KMS-11 (cell line): ENCODE measurements at regions not wholly inside any gene's neighbourhood (a gene's known extent, or its start where the extent isn't known, plus 50 kb on each side); places are given as distances from the start of the nearest gene placed in this dataset.

Source experiments
- H2AFZ ChIP-seq: fragments of 200-600 bp; sonication (generic); 2 replicates; pipeline ENCODE4 v1.6.1; 2016; ENCODE audit warnings: antibody characterized with exemption, mixed run types, low read depth
- H3K27ac ChIP-seq: fragments of 200-600 bp; sonication (generic); 2 replicates; pipeline ENCODE4 v1.6.1; 2016; ENCODE audit warnings: mild to moderate bottlenecking, mixed run types
- H3K27me3 ChIP-seq: fragments of 200-600 bp; sonication (generic); 2 replicates; pipeline ENCODE4 v1.6.1; 2017; ENCODE audit warnings: mild to moderate bottlenecking, low read depth, mixed run types, moderate library complexity; ENCODE audit not compliant: insufficient read depth
- H3K36me3 ChIP-seq: fragments of 200-600 bp; sonication (generic); 2 replicates; pipeline ENCODE4 v1.6.1; 2017; ENCODE audit warnings: mild to moderate bottlenecking, mixed run types; ENCODE audit not compliant: insufficient read depth
- H3K4me1 ChIP-seq: fragments of 200-600 bp; sonication (generic); 2 replicates; pipeline ENCODE4 v1.6.1; 2016; ENCODE audit warnings: mild to moderate bottlenecking, low read depth, mixed run types; ENCODE audit not compliant: poor library complexity, severe bottlenecking
- H3K4me2 ChIP-seq: fragments of 200-600 bp; sonication (generic); 2 replicates; pipeline ENCODE4 v1.7.0; 2016; ENCODE audit warnings: mild to moderate bottlenecking, mixed run types
- H3K4me3 ChIP-seq: fragments of 200-600 bp; sonication (generic); IDR thresholded peaks from 2 replicates; pipeline ENCODE4 v1.6.1; 2017; ENCODE audit warnings: low read depth, low read length, mixed read lengths; ENCODE audit not compliant: insufficient read depth
- H3K79me2 ChIP-seq: fragments of 200-600 bp; sonication (generic); 2 replicates; pipeline ENCODE4 v1.6.1; 2016; ENCODE audit warnings: low read depth, mixed run types; ENCODE audit not compliant: insufficient read depth
- H3K9ac ChIP-seq: fragments of 200-600 bp; sonication (generic); 2 replicates; pipeline ENCODE4 v1.6.1; 2016; ENCODE audit warnings: mild to moderate bottlenecking, mixed run types
- H4K20me1 ChIP-seq: fragments of 200-600 bp; sonication (generic); 2 replicates; pipeline ENCODE4 v1.6.1; 2016; ENCODE audit warnings: mild to moderate bottlenecking, mixed run types; ENCODE audit not compliant: insufficient read depth
- CTCF ChIP-seq: fragments of 200-600 bp; sonication (generic); conservative IDR thresholded peaks from 2 replicates; pipeline ENCODE4 v1.6.1; 2017; ENCODE audit warnings: low read depth, mild to moderate bottlenecking, antibody characterized with exemption, low read length, moderate library complexity, mixed read lengths

- H3K4me3 ChIP-seq = no peak overlapping the region
- no peaks in the 10 kb centered on the region for H3K4me1 ChIP-seq
- H3K9ac ChIP-seq = no peak overlapping the region
- H3K27ac ChIP-seq = no peak overlapping the region
- TF ChIP-seq CTCF = no peak
- no peaks in the 10 kb centered on the region for H3K79me2 ChIP-seq
- H3K4me2 ChIP-seq = no peak overlapping the region
- no peak overlapping the region for H2AFZ ChIP-seq
- no peaks in the 10 kb centered on the region for H3K27me3 ChIP-seq
- no peaks in the 10 kb centered on the region for H4K20me1 ChIP-seq
- no peaks in the 10 kb centered on the region for H3K36me3 ChIP-seq
Measured at GRCh38 chr14:58788655-58789503, 151.1 kb downstream of the DACT1 start.

- Histone ChIP-seq H3K4me1 (peaks cover under 1% of the 10 kb centered on the region), H3K9ac (no peak overlapping the region), H2AFZ (no peak overlapping the region), H3K79me2 (no peaks in the 10 kb centered on the region), H3K4me3 (no peak overlapping the region), H3K4me2 (no peak overlapping the region), H3K27me3 (no peaks in the 10 kb centered on the region), H3K36me3 (no peaks in the 10 kb centered on the region), H3K27ac (no peak overlapping the region), H4K20me1 (no peaks in the 10 kb centered on the region)
- TF ChIP-seq CTCF = no peak
Measured at GRCh38 chr14:58789736-58790135, 152.0 kb downstream of the DACT1 start.

GRCh38 chr14:58792416-58792815, 154.7 kb downstream of the DACT1 start:
- no peak for TF ChIP-seq CTCF
- no peaks in the 10 kb centered on the region for H4K20me1 ChIP-seq
- no peaks in the 10 kb centered on the region for H3K27me3 ChIP-seq
- H3K79me2 ChIP-seq = no peaks in the 10 kb centered on the region
- H3K36me3 ChIP-seq = no peaks in the 10 kb centered on the region
- H3K4me2 ChIP-seq = no peak overlapping the region
- no peak overlapping the region for H2AFZ ChIP-seq
- no peak overlapping the region for H3K27ac ChIP-seq
- H3K4me3 ChIP-seq = no peak overlapping the region
- H3K9ac ChIP-seq = no peak overlapping the region
- peaks cover 27% of the 10 kb centered on the region for H3K4me1 ChIP-seq

GRCh38 chr14:58793131-58793740, 155.5 kb downstream of the DACT1 start:
- no peak overlapping the region for H3K4me2 ChIP-seq
- no peaks in the 10 kb centered on the region for H4K20me1 ChIP-seq
- H2AFZ ChIP-seq = no peak overlapping the region
- no peaks in the 10 kb centered on the region for H3K27me3 ChIP-seq
- no peak overlapping the region for H3K27ac ChIP-seq
- TF ChIP-seq CTCF = no peak
- H3K4me3 ChIP-seq = no peak overlapping the region
- peaks cover 35% of the 10 kb centered on the region for H3K4me1 ChIP-seq
- H3K9ac ChIP-seq = no peak overlapping the region
- H3K79me2 ChIP-seq = no peaks in the 10 kb centered on the region
- H3K36me3 ChIP-seq = no peaks in the 10 kb centered on the region
